GM19043 (cell line): ENCODE measurements at regions not wholly inside any gene's neighbourhood (a gene's known extent, or its start where the extent isn't known, plus 50 kb on each side); places are given as distances from the start of the nearest gene placed in this dataset.
"Not testable (repeated sequence)": the region's sequence is repeated elsewhere in the genome, so short reads cannot be mapped to it uniquely, and the experiment has no call there.

ENCODE experiments used
- ATAC-seq: cut with Tn5 transposase; IDR thresholded peaks from one replicate; pipeline ENCODE4 v1.9.1; 2021; ENCODE audit warnings: low read depth; ENCODE audit not compliant: unreplicated experiment

- no peak for ATAC-seq
These were observed 76.1 kb upstream of the PHACTR1 start for GRCh38 chr6:12640438-12640837.

GRCh38 chr6:12641785-12642184, 74.8 kb upstream of the PHACTR1 start:
- not testable (repeated sequence) for ATAC-seq

- no peak for ATAC-seq
These were observed 70.6 kb upstream of the PHACTR1 start for GRCh38 chr6:12645941-12646340.

GRCh38 chr6:12648171-12648570, 68.4 kb upstream of the PHACTR1 start:
- no peak for ATAC-seq

DNA sequence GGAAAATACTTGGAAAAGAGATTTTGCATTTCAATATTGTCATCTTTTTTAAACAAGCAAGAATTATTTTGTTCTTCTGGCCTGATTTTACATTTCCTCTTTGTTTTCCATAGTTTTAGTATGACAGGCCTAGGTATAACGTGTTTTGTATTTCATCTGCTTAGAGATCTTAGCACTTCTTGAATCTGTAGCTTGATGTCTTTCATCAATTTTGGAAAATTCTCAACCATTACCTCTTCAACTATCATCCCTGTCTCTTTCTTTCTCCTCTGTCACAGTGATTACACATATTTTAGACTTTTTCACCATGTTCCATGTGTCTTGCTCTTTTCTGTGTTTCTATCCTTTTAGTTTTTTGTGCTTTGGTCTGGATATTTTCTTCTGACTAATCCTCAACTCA, 67.2 kb upstream of the PHACTR1 start:
- no peak for ATAC-seq

GRCh38 chr6:12653486-12653885, 63.1 kb upstream of the PHACTR1 start:
- ATAC-seq = no peak

DNA sequence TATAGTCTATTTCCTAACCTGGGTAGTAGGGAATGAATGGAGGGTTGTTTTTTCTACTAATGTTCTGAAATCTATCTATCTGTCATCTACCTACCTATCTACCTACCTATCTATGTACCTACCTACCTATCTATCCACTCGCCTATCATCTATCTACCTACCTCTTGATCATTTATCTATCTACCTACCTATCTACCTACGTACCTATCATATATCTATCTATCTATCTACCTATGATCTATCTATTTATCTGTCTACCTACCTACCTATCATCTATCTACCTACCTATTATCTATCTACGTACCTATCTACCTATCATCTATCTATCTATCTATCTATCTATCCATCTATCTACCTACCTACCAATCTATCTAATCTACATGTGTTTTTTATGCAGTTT, 62.5 kb upstream of the PHACTR1 start:
- no peak for ATAC-seq

- ATAC-seq = no peak
These were observed 62.1 kb upstream of the PHACTR1 start for GRCh38 chr6:12654514-12654913.

DNA sequence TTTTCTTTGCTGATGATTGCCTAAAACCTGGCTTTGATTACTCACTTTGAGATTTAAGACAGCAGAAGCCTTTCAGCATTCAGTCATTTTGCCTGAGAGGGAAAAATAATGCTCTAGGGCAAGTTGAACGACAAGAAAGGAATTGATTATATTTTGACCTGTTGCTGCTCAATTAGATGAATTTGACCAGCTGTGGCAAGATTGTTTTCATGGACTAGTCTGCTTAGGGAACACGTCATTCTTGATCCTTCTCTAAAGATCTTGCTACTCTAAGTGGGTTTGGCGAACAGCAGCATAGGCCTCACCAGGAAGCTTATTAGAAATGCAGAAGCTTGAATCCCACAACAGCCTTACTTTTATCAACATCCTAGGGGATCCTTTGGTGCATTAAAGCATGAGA, 59.7 kb upstream of the PHACTR1 start:
- no peak for ATAC-seq

DNA sequence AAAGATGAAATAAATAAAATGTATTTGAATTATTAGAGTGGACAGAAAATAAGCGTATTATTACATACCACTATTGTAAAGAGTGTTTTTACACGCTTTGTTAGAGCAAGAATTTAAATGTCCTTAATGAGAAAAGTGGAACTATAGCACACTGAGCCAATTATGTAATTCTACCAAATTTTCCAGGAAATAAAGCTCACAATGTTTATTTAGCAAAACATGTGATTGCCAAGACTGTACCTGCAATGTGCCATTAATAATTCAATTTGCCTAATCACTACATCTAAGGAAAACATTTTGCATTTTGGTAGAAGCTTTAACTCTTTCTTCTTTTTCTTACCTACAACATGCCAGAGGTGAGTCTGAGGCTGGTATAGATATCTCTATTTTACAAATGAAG, 58.7 kb upstream of the PHACTR1 start:
- ATAC-seq = no peak

DNA sequence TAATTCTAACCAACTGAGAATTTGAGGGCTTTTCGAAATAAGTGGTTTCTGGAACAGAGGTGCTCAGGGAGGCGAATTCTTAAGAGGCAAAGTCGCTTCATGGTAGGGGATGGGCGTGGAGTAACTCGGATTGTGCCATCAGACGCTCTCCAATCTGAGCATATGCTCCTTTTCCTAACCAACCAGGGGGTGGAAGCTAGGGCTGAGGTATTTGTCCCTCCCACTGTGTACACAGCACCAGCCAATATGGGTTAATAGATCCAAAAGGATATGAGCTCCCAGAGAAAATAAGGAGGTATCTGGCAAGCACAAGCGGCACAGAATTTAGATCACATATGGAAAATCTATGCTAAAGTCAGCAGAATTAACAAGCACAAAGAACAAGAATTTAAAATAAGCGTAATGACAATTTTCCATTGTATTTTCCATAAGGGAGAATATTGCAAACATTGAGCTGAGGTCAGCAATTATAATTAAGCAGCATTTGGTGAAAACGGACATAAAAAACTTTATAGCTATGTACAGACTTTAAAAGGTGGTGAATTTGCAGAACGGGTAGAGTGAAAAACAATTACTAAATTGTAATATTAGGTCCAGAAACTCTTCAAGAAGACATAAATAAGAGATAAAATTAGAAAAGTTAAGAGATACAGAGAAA, 55.0 kb upstream of the PHACTR1 start:
- no peak for ATAC-seq
